DOHH2 (cell line): ENCODE measurements at regions not wholly inside any gene's neighbourhood (a gene's known extent, or its start where the extent isn't known, plus 50 kb on each side); places are given as distances from the start of the nearest gene placed in this dataset.

ENCODE experiments used
- EZH2phosphoT487 ChIP-seq: fragments of 200-600 bp; sonication (generic); IDR thresholded peaks from 2 replicates; pipeline ENCODE4 v1.6.1; 2017; ENCODE audit warnings: borderline replicate concordance, mild to moderate bottlenecking, antibody characterized with exemption, low read length, moderate library complexity, mixed read lengths
- TF ChIP-seq, protein P1 (sequence below): fragments of 200-600 bp; sonication (generic); IDR thresholded peaks from one replicate; pipeline ENCODE4 v1.5.1; 2014; ENCODE audit warnings: antibody characterized with exemption, mild to moderate bottlenecking, low read depth, low read length; ENCODE audit not compliant: poor library complexity, severe bottlenecking

DNA sequence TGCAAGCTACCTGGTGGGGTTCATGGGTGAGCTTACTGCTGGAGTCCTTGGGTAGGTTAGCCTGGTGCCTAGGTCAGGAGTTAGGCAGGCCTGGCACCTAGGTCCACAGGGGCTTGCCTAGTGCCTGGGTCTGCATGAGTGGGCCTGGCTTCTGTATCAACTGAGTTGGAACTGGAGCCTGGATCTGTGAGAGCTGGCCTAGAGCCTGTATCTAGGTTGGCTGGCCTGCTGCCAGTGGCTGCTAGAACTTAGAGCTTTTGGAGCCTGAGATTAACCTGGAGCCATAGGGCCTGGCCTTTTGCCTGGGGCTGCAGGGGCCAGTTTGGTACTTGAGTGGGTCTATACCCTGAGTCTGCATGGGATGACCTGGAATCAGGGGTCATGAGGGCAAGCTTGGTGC, 679.4 kb downstream of the NUP35 start:
- TF ChIP-seq, protein P1, sequence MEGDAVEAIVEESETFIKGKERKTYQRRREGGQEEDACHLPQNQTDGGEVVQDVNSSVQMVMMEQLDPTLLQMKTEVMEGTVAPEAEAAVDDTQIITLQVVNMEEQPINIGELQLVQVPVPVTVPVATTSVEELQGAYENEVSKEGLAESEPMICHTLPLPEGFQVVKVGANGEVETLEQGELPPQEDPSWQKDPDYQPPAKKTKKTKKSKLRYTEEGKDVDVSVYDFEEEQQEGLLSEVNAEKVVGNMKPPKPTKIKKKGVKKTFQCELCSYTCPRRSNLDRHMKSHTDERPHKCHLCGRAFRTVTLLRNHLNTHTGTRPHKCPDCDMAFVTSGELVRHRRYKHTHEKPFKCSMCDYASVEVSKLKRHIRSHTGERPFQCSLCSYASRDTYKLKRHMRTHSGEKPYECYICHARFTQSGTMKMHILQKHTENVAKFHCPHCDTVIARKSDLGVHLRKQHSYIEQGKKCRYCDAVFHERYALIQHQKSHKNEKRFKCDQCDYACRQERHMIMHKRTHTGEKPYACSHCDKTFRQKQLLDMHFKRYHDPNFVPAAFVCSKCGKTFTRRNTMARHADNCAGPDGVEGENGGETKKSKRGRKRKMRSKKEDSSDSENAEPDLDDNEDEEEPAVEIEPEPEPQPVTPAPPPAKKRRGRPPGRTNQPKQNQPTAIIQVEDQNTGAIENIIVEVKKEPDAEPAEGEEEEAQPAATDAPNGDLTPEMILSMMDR: no peak
- TF ChIP-seq EZH2phosphoT487: no peak
